22Rv1 (cell line): ENCODE measurements at regions not wholly inside any gene's neighbourhood (a gene's known extent, or its start where the extent isn't known, plus 50 kb on each side); places are given as distances from the start of the nearest gene placed in this dataset.

Experiments used
- ZFX ChIP-seq: fragments of 450-650 bp; IDR thresholded peaks from 2 replicates; pipeline ENCODE4 v1.6.1; 2017; ENCODE audit warnings: antibody characterized with exemption, borderline replicate concordance
- TF ChIP-seq, protein P1 (sequence below): fragments of 450-650 bp; IDR thresholded peaks from 2 replicates; pipeline ENCODE4 v1.5.1; 2017; ENCODE audit warnings: mild to moderate bottlenecking

DNA sequence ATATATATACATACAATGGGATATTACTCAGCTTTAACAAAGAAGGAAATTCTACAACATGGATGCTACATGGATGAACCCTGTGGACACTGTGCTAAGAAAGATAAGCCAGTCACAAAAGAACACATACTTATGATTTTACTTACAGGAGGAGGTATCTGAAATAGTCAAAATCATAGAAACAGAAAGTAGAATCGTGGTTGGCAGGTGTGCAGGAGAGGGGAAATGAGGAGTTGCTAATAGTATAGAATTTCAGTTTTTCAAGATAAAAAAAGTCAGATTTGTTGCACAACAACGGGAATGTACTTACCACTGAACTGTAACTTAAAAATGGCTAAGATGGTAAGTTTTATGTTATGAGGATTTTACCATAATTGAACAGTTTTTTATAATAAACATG, 706.3 kb downstream of the TFAP2A start:
- TF ChIP-seq, protein P1, sequence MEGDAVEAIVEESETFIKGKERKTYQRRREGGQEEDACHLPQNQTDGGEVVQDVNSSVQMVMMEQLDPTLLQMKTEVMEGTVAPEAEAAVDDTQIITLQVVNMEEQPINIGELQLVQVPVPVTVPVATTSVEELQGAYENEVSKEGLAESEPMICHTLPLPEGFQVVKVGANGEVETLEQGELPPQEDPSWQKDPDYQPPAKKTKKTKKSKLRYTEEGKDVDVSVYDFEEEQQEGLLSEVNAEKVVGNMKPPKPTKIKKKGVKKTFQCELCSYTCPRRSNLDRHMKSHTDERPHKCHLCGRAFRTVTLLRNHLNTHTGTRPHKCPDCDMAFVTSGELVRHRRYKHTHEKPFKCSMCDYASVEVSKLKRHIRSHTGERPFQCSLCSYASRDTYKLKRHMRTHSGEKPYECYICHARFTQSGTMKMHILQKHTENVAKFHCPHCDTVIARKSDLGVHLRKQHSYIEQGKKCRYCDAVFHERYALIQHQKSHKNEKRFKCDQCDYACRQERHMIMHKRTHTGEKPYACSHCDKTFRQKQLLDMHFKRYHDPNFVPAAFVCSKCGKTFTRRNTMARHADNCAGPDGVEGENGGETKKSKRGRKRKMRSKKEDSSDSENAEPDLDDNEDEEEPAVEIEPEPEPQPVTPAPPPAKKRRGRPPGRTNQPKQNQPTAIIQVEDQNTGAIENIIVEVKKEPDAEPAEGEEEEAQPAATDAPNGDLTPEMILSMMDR: no peak
- no peak for TF ChIP-seq ZFX
